Endothelial cell of umbilical vein (primary cell): ENCODE measurements at regions not wholly inside any gene's neighbourhood (a gene's known extent, or its start where the extent isn't known, plus 50 kb on each side); places are given as distances from the start of the nearest gene placed in this dataset.

ENCODE experiments used
- BruUV-seq: library from RNA; stranded (reverse); fragments of 400-500 nt; replicated peaks from 2 replicates; lab custom pipeline; 2021; lab: Mats Ljungman, UMichigan
- CTCF ChIA-PET: fragments of 300-600, 350-600 bp; sonication (Branson Sonifier 250); formaldehyde crosslinking; loops from one replicate; lab custom pipeline; 2021; ENCODE audit warnings: antibody characterized with exemption, inconsistent platforms; lab: Charles Lee
- POLR2A ChIA-PET: fragments of 300-600, 350-600 bp; sonication (Branson Sonifier 250); formaldehyde crosslinking; loops from one replicate; lab custom pipeline; 2021; ENCODE audit warnings: antibody characterized with exemption, inconsistent platforms; lab: Charles Lee
- DNase-seq: peaks from one replicate; pipeline ENCODE4 v3.0.0-alpha.2; 2011; ENCODE audit warnings: low read depth, low spot score
- FAIRE-seq: peaks from 2 replicates; lab custom pipeline; 2011; peaks lifted over from hg19 to GRCh38; lab: Jason Lieb, UNC
- H2AFZ ChIP-seq: 2 replicates; pipeline ENCODE4 v1.6.0; 2012; ENCODE audit warnings: low read depth, low read length, control low read depth, inconsistent platforms
- H3K27ac ChIP-seq: 2 replicates; pipeline ENCODE4 v1.5.1; 2011; ENCODE audit warnings: low read depth, mild to moderate bottlenecking, control low read depth, low read length, moderate library complexity; ENCODE audit not compliant: insufficient read depth
- H3K27me3 ChIP-seq, 2 experiments: 2 replicates each; pipeline versions ENCODE4 v1.6.0 to v1.6.1; 2011; ENCODE audit warnings: low read length in 2 of 2, mixed read lengths in 1 of 2; ENCODE audit not compliant: control insufficient read depth in 2 of 2, insufficient read depth in 2 of 2
- H3K36me3 ChIP-seq, 2 experiments: 2 replicates in 1 of 2; 3 replicates in 1 of 2; pipeline ENCODE4 v1.5.1; 2011; ENCODE audit warnings: low read length in 2 of 2, mild to moderate bottlenecking in 1 of 2, moderate library complexity in 1 of 2; ENCODE audit not compliant: control insufficient read depth in 2 of 2, insufficient read depth in 2 of 2; ENCODE audit errors: extremely low read depth in 1 of 2
- H3K4me1 ChIP-seq: 3 replicates; pipeline ENCODE4 v1.5.1; 2011; ENCODE audit warnings: mild to moderate bottlenecking, low read length; ENCODE audit not compliant: control insufficient read depth, insufficient read depth; ENCODE audit errors: extremely low read depth
- H3K4me2 ChIP-seq: 2 replicates; pipeline ENCODE4 v1.6.1; 2011; ENCODE audit warnings: low read length, control low read depth, mixed read lengths; ENCODE audit not compliant: insufficient read depth
- H3K4me3 ChIP-seq, 3 experiments: fragments of 200-600 bp in 1 of 3; sonication (generic), shearing (Covaris generic) in 1 of 3; replicated peaks in 1 of 3; 2 replicates each; pipeline ENCODE4 v1.5.1; 2011 to 2016; ENCODE audit warnings: control low read depth in 3 of 3, low read length in 3 of 3, mild to moderate bottlenecking in 2 of 3, inconsistent platforms in 1 of 3, low read depth in 1 of 3, moderate library complexity in 1 of 3; ENCODE audit not compliant: insufficient read depth in 1 of 3
- H3K79me2 ChIP-seq: 2 replicates; pipeline ENCODE4 v1.6.0; 2012; ENCODE audit warnings: low read length, inconsistent platforms; ENCODE audit not compliant: control insufficient read depth, insufficient read depth
- H3K9ac ChIP-seq: replicated peaks from 2 replicates; pipeline ENCODE3; 2011; ENCODE audit warnings: low read length, control low read depth; ENCODE audit not compliant: insufficient read depth; ENCODE audit errors: extremely low read depth
- H3K9me1 ChIP-seq: replicated peaks from 3 replicates; pipeline ENCODE4 v1.6.0; 2011; ENCODE audit warnings: mild to moderate bottlenecking, low read length; ENCODE audit not compliant: control insufficient read depth, insufficient read depth; ENCODE audit errors: extremely low read depth
- H3K9me3 ChIP-seq: replicated peaks from 2 replicates; pipeline ENCODE4 v1.5.1; 2012; ENCODE audit warnings: low read length, inconsistent platforms; ENCODE audit not compliant: control insufficient read depth, insufficient read depth
- H4K20me1 ChIP-seq: replicated peaks from 2 replicates; pipeline ENCODE3; 2011; ENCODE audit warnings: mild to moderate bottlenecking, low read length; ENCODE audit not compliant: control insufficient read depth, insufficient read depth; ENCODE audit errors: extremely low read depth
- CTCF ChIP-seq, 2 donors: IDR thresholded peaks; 1 replicate in 1 of 2; 2 replicates in 1 of 2; pipeline ENCODE4 v1.5.1; 2011; ENCODE audit warnings: low read length in 2 of 2, mild to moderate bottlenecking in 2 of 2, moderate library complexity in 2 of 2, control low read depth in 1 of 2, inconsistent platforms in 1 of 2, low read depth in 1 of 2; ENCODE audit not compliant: insufficient read depth in 1 of 2; ENCODE audit errors: extremely low read depth in 1 of 2
- EZH2 ChIP-seq: IDR thresholded peaks from 2 replicates; pipeline ENCODE4 v1.6.1; 2012; ENCODE audit warnings: borderline replicate concordance, low read depth, mild to moderate bottlenecking, moderate library complexity, low read length, inconsistent platforms; ENCODE audit not compliant: severe bottlenecking
- FOS ChIP-seq: IDR thresholded peaks from 2 replicates; pipeline ENCODE4 v1.6.1; 2011; ENCODE audit warnings: mild to moderate bottlenecking, low read length, moderate library complexity, borderline replicate concordance; ENCODE audit not compliant: insufficient read depth
- GATA2 ChIP-seq: IDR thresholded peaks from 2 replicates; pipeline ENCODE4 v1.7.0; 2011; ENCODE audit warnings: low read depth, mild to moderate bottlenecking, moderate library complexity, mixed read lengths, low read length; ENCODE audit not compliant: insufficient read length, insufficient read depth
- JUN ChIP-seq: IDR thresholded peaks from 2 replicates; pipeline ENCODE4 v1.6.1; 2011; ENCODE audit warnings: borderline replicate concordance, low read depth; ENCODE audit not compliant: insufficient read length, insufficient read depth
- MAX ChIP-seq: IDR thresholded peaks from 2 replicates; pipeline ENCODE4 v1.6.1; 2011; ENCODE audit not compliant: insufficient read depth, insufficient read length
- MYC ChIP-seq: IDR thresholded peaks from one replicate; pipeline ENCODE4 v1.6.1; 2011; ENCODE audit warnings: mild to moderate bottlenecking, low read depth, low read length
- POLR2A ChIP-seq: IDR thresholded peaks from 2 replicates; pipeline ENCODE4 v1.6.1; 2012; ENCODE audit warnings: low read depth, mild to moderate bottlenecking, control low read depth, low read length
- POLR2AphosphoS5 ChIP-seq: IDR thresholded peaks from 2 replicates; pipeline ENCODE4 v1.6.1; 2012; ENCODE audit warnings: low read depth, mild to moderate bottlenecking, control low read depth, low read length, moderate library complexity; ENCODE audit not compliant: insufficient read depth
- dilution Hi-C: fragments of 300-500 bp; cut with MboI; formaldehyde crosslinking; loops from one replicate; pipeline ENCODE4 v1.15.0; 2019; ENCODE audit warnings: low sequenced_read_pairs; ENCODE audit not compliant: extremely low pct_ligation_motif_present
- intact Hi-C: fragments of 100-400 bp; cut with micrococcal nuclease; formaldehyde crosslinking; loops from one replicate; pipeline ENCODE4 v1.10.0; 2022

GRCh38 chr4:123096038-123096437 lies 173.6 kb upstream of the NUDT6 start:
- Histone ChIP-seq H3K79me2 (no peaks in the 10 kb centered on the region), H3K27ac (no peak overlapping the region), H3K4me3 (no peak overlapping the region), H3K9me3 (no peaks in the 10 kb centered on the region), H3K9me1 (no peaks in the 10 kb centered on the region), H4K20me1 (no peaks in the 10 kb centered on the region), H3K4me1 (no peaks in the 10 kb centered on the region), H3K36me3 (no peaks in the 10 kb centered on the region), H3K27me3 (no peaks in the 10 kb centered on the region), H3K4me2 (no peak overlapping the region), H3K9ac (no peak overlapping the region), H2AFZ (no peak overlapping the region)
- FAIRE-seq (no peak), DNase-seq (no peak)
- CTCF ChIA-PET, result interaction anchor here (1.0 to 1.6 kb wide), 2 partner anchors 10 to 182 kb away, joined by 3 to 4 read pairs; no protein-coding TSS in a partner anchor
- dilution Hi-C loops, result no loop called here
- POLR2A ChIA-PET, result no interaction called here
- no TSS peak for BruUV-seq
- no peak for TF ChIP-seq CTCF (IDR thresholded peaks at IDR 0.05; ENCODE audit: extremely low read depth in 1 of 2, insufficient read depth in 1 of 2, low read depth in 1 of 2, low read length in 2 of 2)
- TF ChIP-seq FOS, result no peak
- no peak for TF ChIP-seq MYC
- TF ChIP-seq EZH2, result no peak
- no peak for TF ChIP-seq POLR2A
- TF ChIP-seq POLR2AphosphoS5, result no peak
- no peak for TF ChIP-seq MAX
- TF ChIP-seq GATA2, result no peak
- TF ChIP-seq JUN, result no peak
- intact Hi-C loops, result no loop called here
